GM12878 (cell line): ENCODE measurements at regions not wholly inside any gene's neighbourhood (a gene's known extent, or its start where the extent isn't known, plus 50 kb on each side); places are given as distances from the start of the nearest gene placed in this dataset.

Experiments used
- CBFB ChIP-seq: IDR thresholded peaks from 2 replicates; pipeline ENCODE4 v1.6.1; 2016; ENCODE audit warnings: antibody characterized with exemption, low read depth
- CREM ChIP-seq: IDR thresholded peaks from 2 replicates; pipeline ENCODE4 v1.6.1; 2014; ENCODE audit warnings: antibody characterized with exemption, low read depth
- EZH2 ChIP-seq: IDR thresholded peaks from 2 replicates; pipeline ENCODE4 v1.6.1; 2012; ENCODE audit warnings: low read depth, mild to moderate bottlenecking, control low read depth, inconsistent platforms, low read length, borderline replicate concordance; ENCODE audit not compliant: control insufficient read depth
- HDAC6 ChIP-seq: fragments of 200-600 bp; sonication (generic); IDR thresholded peaks from one replicate; pipeline ENCODE4 v1.8.0; 2017; ENCODE audit warnings: antibody characterized with exemption; ENCODE audit not compliant: unreplicated experiment
- HDGF ChIP-seq: fragments of 450-650 bp; IDR thresholded peaks from 2 replicates; pipeline ENCODE4 v1.6.1; 2016; ENCODE audit warnings: antibody characterized with exemption
- TF ChIP-seq, protein P1 (sequence below), 3 experiments: IDR thresholded peaks in 2 of 3; conservative IDR thresholded peaks in 1 of 3; 2 replicates each; pipeline ENCODE4 v1.5.1; 2011; ENCODE audit warnings: low read depth in 3 of 3, low read length in 3 of 3, mild to moderate bottlenecking in 3 of 3, control low read depth in 2 of 3, moderate library complexity in 2 of 3, inconsistent platforms in 1 of 3, mixed read lengths in 1 of 3; ENCODE audit not compliant: control insufficient read depth in 2 of 3, insufficient read depth in 1 of 3; ENCODE audit errors: extremely low read depth in 1 of 3
- TF ChIP-seq, protein P2 (sequence below): fragments of 450-650 bp; IDR thresholded peaks from 2 replicates; pipeline ENCODE4 v1.6.1; 2016; ENCODE audit warnings: mild to moderate bottlenecking

DNA sequence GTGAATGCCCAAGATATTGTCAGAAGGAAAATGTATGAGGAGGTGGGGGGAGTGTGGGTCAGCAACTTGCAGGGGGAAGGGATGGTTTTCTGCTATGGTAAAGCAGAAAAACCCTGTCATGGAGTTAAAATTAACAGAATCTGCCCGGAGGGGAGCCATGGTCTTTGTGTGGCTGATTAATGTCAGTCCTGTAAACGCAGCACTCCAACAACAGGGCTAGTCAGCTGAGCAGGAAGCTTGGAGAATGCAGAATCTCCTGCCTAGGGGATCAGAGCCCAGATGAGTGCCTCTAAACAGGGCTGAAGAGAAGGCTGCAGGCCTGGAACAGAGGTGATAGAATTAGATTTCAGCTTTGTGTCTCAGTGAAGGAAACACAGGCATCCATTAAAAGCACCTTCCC is 140.9 kb upstream of the MTNR1B start:
- TF ChIP-seq HDAC6, result no peak
- no peak for TF ChIP-seq HDGF
- no peak for TF ChIP-seq CBFB
- TF ChIP-seq, protein P1, sequence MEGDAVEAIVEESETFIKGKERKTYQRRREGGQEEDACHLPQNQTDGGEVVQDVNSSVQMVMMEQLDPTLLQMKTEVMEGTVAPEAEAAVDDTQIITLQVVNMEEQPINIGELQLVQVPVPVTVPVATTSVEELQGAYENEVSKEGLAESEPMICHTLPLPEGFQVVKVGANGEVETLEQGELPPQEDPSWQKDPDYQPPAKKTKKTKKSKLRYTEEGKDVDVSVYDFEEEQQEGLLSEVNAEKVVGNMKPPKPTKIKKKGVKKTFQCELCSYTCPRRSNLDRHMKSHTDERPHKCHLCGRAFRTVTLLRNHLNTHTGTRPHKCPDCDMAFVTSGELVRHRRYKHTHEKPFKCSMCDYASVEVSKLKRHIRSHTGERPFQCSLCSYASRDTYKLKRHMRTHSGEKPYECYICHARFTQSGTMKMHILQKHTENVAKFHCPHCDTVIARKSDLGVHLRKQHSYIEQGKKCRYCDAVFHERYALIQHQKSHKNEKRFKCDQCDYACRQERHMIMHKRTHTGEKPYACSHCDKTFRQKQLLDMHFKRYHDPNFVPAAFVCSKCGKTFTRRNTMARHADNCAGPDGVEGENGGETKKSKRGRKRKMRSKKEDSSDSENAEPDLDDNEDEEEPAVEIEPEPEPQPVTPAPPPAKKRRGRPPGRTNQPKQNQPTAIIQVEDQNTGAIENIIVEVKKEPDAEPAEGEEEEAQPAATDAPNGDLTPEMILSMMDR (IDR thresholded peaks at IDR 0.05 in 2 of 3, conservative IDR thresholded peaks at IDR 0.05 in 1 of 3; ENCODE audit: control insufficient read depth in 2 of 3, extremely low read depth in 1 of 3, insufficient read depth in 1 of 3, low read depth in 3 of 3, low read length in 3 of 3), result no peak
- no peak for TF ChIP-seq CREM
- TF ChIP-seq, protein P2, sequence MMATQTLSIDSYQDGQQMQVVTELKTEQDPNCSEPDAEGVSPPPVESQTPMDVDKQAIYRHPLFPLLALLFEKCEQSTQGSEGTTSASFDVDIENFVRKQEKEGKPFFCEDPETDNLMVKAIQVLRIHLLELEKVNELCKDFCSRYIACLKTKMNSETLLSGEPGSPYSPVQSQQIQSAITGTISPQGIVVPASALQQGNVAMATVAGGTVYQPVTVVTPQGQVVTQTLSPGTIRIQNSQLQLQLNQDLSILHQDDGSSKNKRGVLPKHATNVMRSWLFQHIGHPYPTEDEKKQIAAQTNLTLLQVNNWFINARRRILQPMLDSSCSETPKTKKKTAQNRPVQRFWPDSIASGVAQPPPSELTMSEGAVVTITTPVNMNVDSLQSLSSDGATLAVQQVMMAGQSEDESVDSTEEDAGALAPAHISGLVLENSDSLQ, result no peak
- TF ChIP-seq EZH2, result no peak
